SH-SY5Y (cell line): ENCODE measurements at regions not wholly inside any gene's neighbourhood (a gene's known extent, or its start where the extent isn't known, plus 50 kb on each side); places are given as distances from the start of the nearest gene placed in this dataset.

Source experiments
- GATA2 ChIP-seq: IDR thresholded peaks from 2 replicates; pipeline ENCODE4 v1.6.1; 2011; ENCODE audit warnings: mild to moderate bottlenecking, low read depth, low read length
- GATA3 ChIP-seq: IDR thresholded peaks from 2 replicates; pipeline ENCODE4 v1.6.1; 2011; ENCODE audit warnings: low read depth, mild to moderate bottlenecking, low read length, moderate library complexity

- TF ChIP-seq GATA2 (peak; percentile 61), GATA3 (peak; percentile 57)
Observed at GRCh38 chr3:106328224-106328623, 459.4 kb upstream of the CBLB start.
